Upper lobe of left lung (tissue), 4 donors: ENCODE measurements at regions not wholly inside any gene's neighbourhood (a gene's known extent, or its start where the extent isn't known, plus 50 kb on each side); places are given as distances from the start of the nearest gene placed in this dataset.

Experiments
- EP300 ChIP-seq, 4 donors: sonication (generic); formaldehyde crosslinking; IDR thresholded peaks; one replicate each; pipeline ENCODE4 v1.5.1; 2017; ENCODE audit warnings: antibody characterized with exemption in 4 of 4, control low read depth in 2 of 4
- POLR2A ChIP-seq, 4 donors: fragments of 450-650 bp; IDR thresholded peaks; one replicate each; pipeline ENCODE4 v1.5.1; 2016 to 2017; ENCODE audit warnings: antibody characterized with exemption in 4 of 4, mild to moderate bottlenecking in 2 of 4
- POLR2AphosphoS5 ChIP-seq, 2 donors: sonication (generic); formaldehyde crosslinking; IDR thresholded peaks; one replicate each; pipeline ENCODE4 v1.5.1; 2017; ENCODE audit warnings: antibody characterized with exemption in 2 of 2
- TF ChIP-seq, protein P1 (sequence below), 6 experiments: fragments of 450-650 bp in 4 of 6; fragments of 200-600 bp in 2 of 6; sonication (generic) in 2 of 6; IDR thresholded peaks; one replicate each; pipeline ENCODE4 v1.5.1; 2016 to 2019; ENCODE audit warnings: antibody characterized with exemption in 6 of 6

DNA sequence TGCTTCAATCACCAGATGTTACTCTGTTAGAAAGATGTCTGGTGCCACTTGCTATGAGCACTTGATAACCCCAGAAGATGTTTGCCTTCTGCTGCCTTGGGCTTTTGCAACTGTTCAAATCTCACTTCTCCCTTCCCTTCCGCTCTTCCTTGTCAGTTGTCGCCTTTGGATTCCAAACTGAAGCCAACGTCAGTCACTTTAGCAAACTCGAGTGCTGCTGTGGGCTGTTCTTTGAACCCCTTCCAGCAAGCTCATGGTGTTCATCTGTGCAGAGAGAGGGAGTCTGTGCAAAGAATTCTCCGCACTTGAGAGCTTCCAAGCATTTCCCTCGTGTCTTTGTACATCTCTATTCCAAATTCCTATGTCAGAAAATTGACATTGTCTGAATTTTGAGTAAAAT, 879.4 kb downstream of the CDH11 start:
- no peak for TF ChIP-seq POLR2AphosphoS5 (IDR thresholded peaks at IDR 0.05)
- TF ChIP-seq, protein P1, sequence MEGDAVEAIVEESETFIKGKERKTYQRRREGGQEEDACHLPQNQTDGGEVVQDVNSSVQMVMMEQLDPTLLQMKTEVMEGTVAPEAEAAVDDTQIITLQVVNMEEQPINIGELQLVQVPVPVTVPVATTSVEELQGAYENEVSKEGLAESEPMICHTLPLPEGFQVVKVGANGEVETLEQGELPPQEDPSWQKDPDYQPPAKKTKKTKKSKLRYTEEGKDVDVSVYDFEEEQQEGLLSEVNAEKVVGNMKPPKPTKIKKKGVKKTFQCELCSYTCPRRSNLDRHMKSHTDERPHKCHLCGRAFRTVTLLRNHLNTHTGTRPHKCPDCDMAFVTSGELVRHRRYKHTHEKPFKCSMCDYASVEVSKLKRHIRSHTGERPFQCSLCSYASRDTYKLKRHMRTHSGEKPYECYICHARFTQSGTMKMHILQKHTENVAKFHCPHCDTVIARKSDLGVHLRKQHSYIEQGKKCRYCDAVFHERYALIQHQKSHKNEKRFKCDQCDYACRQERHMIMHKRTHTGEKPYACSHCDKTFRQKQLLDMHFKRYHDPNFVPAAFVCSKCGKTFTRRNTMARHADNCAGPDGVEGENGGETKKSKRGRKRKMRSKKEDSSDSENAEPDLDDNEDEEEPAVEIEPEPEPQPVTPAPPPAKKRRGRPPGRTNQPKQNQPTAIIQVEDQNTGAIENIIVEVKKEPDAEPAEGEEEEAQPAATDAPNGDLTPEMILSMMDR (IDR thresholded peaks at IDR 0.05) = no peak
- no peak for TF ChIP-seq EP300 (IDR thresholded peaks at IDR 0.05)
- no peak for TF ChIP-seq POLR2A (IDR thresholded peaks at IDR 0.05)
